H1 (cell line): ENCODE measurements at regions not wholly inside any gene's neighbourhood (a gene's known extent, or its start where the extent isn't known, plus 50 kb on each side); places are given as distances from the start of the nearest gene placed in this dataset.

Experiments
- CEBPB ChIP-seq: IDR thresholded peaks from 2 replicates; pipeline ENCODE4 v1.6.1; 2012; ENCODE audit warnings: low read depth, low read length
- CHD2 ChIP-seq: IDR thresholded peaks from 2 replicates; pipeline ENCODE4 v1.6.1; 2012; ENCODE audit warnings: low read length, improper control_type of control experiment
- EP300 ChIP-seq, 2 experiments: IDR thresholded peaks; 1 replicate in 1 of 2; 2 replicates in 1 of 2; pipeline ENCODE4 v1.6.1; 2011 to 2012; ENCODE audit warnings: low read depth in 2 of 2, low read length in 2 of 2, mild to moderate bottlenecking in 2 of 2, borderline replicate concordance in 1 of 2, inconsistent platforms in 1 of 2, moderate library complexity in 1 of 2
- GABPA ChIP-seq: IDR thresholded peaks from 2 replicates; pipeline ENCODE4 v1.6.1; 2011; ENCODE audit warnings: mild to moderate bottlenecking, low read length, moderate library complexity, borderline replicate concordance; ENCODE audit not compliant: insufficient read depth
- GTF2F1 ChIP-seq: IDR thresholded peaks from 2 replicates; pipeline ENCODE4 v1.6.1; 2012; ENCODE audit warnings: low read depth, low read length, improper control_type of control experiment, borderline replicate concordance
- JUN ChIP-seq: IDR thresholded peaks from 2 replicates; pipeline ENCODE4 v1.6.1; 2011; ENCODE audit warnings: low read depth, mild to moderate bottlenecking, improper control_type of control experiment, low read length
- KDM1A ChIP-seq: fragments of 200-600, 300-600 bp; sonication (generic); IDR thresholded peaks from 2 replicates; pipeline ENCODE4 v1.7.1; 2016; ENCODE audit warnings: mild to moderate bottlenecking, low read length, borderline replicate concordance
- MAFK ChIP-seq: IDR thresholded peaks from 2 replicates; pipeline ENCODE4 v1.6.1; 2012; ENCODE audit warnings: low read depth, mild to moderate bottlenecking, improper control_type of control experiment, low read length
- POLR2A ChIP-seq, 2 experiments: IDR thresholded peaks; 1 replicate in 1 of 2; 2 replicates in 1 of 2; pipeline ENCODE4 v1.6.1; 2011; ENCODE audit warnings: low read depth in 2 of 2, low read length in 2 of 2, mild to moderate bottlenecking in 2 of 2; ENCODE audit errors: control extremely low read depth in 1 of 2
- RAD21 ChIP-seq, 2 experiments: IDR thresholded peaks in 1 of 2; conservative IDR thresholded peaks in 1 of 2; 2 replicates each; pipeline ENCODE4 v1.6.1; 2011; ENCODE audit warnings: low read depth in 2 of 2, low read length in 2 of 2, improper control_type of control experiment in 1 of 2, inconsistent platforms in 1 of 2, mild to moderate bottlenecking in 1 of 2, moderate library complexity in 1 of 2
- TF ChIP-seq, protein P1 (sequence below), 3 experiments: IDR thresholded peaks; 1 replicate in 2 of 3; 2 replicates in 1 of 3; pipeline versions ENCODE4 v1.5.1 to v1.6.1; 2011; ENCODE audit warnings: low read length in 3 of 3, mild to moderate bottlenecking in 3 of 3, inconsistent platforms in 2 of 3, low read depth in 1 of 3, moderate library complexity in 1 of 3; ENCODE audit not compliant: insufficient read depth in 1 of 3; ENCODE audit errors: control extremely low read depth in 1 of 3

- TF ChIP-seq, protein P1, sequence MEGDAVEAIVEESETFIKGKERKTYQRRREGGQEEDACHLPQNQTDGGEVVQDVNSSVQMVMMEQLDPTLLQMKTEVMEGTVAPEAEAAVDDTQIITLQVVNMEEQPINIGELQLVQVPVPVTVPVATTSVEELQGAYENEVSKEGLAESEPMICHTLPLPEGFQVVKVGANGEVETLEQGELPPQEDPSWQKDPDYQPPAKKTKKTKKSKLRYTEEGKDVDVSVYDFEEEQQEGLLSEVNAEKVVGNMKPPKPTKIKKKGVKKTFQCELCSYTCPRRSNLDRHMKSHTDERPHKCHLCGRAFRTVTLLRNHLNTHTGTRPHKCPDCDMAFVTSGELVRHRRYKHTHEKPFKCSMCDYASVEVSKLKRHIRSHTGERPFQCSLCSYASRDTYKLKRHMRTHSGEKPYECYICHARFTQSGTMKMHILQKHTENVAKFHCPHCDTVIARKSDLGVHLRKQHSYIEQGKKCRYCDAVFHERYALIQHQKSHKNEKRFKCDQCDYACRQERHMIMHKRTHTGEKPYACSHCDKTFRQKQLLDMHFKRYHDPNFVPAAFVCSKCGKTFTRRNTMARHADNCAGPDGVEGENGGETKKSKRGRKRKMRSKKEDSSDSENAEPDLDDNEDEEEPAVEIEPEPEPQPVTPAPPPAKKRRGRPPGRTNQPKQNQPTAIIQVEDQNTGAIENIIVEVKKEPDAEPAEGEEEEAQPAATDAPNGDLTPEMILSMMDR (IDR thresholded peaks at IDR 0.05; ENCODE audit: control extremely low read depth in 1 of 3, insufficient read depth in 1 of 3, low read depth in 1 of 3, low read length in 3 of 3) = no peak
- TF ChIP-seq GTF2F1 (no peak), CHD2 (no peak), CEBPB (no peak), RAD21 (IDR thresholded peaks at IDR 0.05 in 1 of 2, conservative IDR thresholded peaks at IDR 0.05 in 1 of 2; ENCODE audit: low read depth in 2 of 2, low read length in 2 of 2) (no peak), EP300 (IDR thresholded peaks at IDR 0.05; ENCODE audit: borderline replicate concordance in 1 of 2, low read depth in 2 of 2, low read length in 2 of 2) (no peak), KDM1A (no peak), JUN (no peak), GABPA (no peak), MAFK (no peak), POLR2A (IDR thresholded peaks at IDR 0.05; ENCODE audit: control extremely low read depth in 1 of 2, low read depth in 2 of 2, low read length in 2 of 2) (no peak)
Measured at GRCh38 chr5:104273725-104274124, 711.1 kb upstream of the NUDT12 start.
